CD14-positive monocyte (primary cell): ENCODE measurements at regions not wholly inside any gene's neighbourhood (a gene's known extent, or its start where the extent isn't known, plus 50 kb on each side); places are given as distances from the start of the nearest gene placed in this dataset.

Experiments used
- DNase-seq, 3 donors: peaks; one replicate each; pipeline ENCODE4 v3.0.0-alpha.2; 2011 to 2022
- H2AFZ ChIP-seq: 2 replicates; pipeline ENCODE4 v1.6.0; 2012; ENCODE audit warnings: mild to moderate bottlenecking, low read depth, low read length, inconsistent platforms; ENCODE audit not compliant: insufficient read depth, poor library complexity, severe bottlenecking
- H3K27ac ChIP-seq, 2 donors: 1 replicate in 1 of 2; 2 replicates in 1 of 2; pipeline ENCODE4 v1.5.1; 2012 to 2013; ENCODE audit warnings: low read length in 2 of 2, control low read depth in 1 of 2, inconsistent platforms in 1 of 2, low read depth in 1 of 2, mild to moderate bottlenecking in 1 of 2
- H3K27me3 ChIP-seq, 2 donors: one replicate each; pipeline versions ENCODE4 v1.6.0 to v1.6.1; 2011 to 2013; ENCODE audit warnings: low read length in 2 of 2; ENCODE audit not compliant: control insufficient read depth in 2 of 2, insufficient read depth in 2 of 2
- H3K36me3 ChIP-seq, 2 donors: replicated peaks in 1 of 2; 1 replicate in 1 of 2; 2 replicates in 1 of 2; pipeline versions ENCODE4 v1.5.1 to v1.6.1; 2012 to 2013; ENCODE audit warnings: low read length in 2 of 2, control low read depth in 1 of 2, inconsistent platforms in 1 of 2, mild to moderate bottlenecking in 1 of 2; ENCODE audit not compliant: insufficient read depth in 2 of 2, control insufficient read depth in 1 of 2
- H3K4me1 ChIP-seq, 2 donors: 1 replicate in 1 of 2; 2 replicates in 1 of 2; pipeline versions ENCODE4 v1.5.1 to v1.6.1; 2012 to 2013; ENCODE audit warnings: low read length in 2 of 2, control low read depth in 1 of 2, inconsistent platforms in 1 of 2, mild to moderate bottlenecking in 1 of 2, moderate library complexity in 1 of 2; ENCODE audit not compliant: insufficient read depth in 2 of 2, control insufficient read depth in 1 of 2
- H3K4me2 ChIP-seq: replicated peaks from 2 replicates; pipeline ENCODE3; 2012; ENCODE audit warnings: low read length, moderate library complexity, mild to moderate bottlenecking; ENCODE audit not compliant: poor library complexity, severe bottlenecking; ENCODE audit errors: extremely low read depth
- H3K4me3 ChIP-seq, 3 experiments: fragments of 200-600 bp in 1 of 3; sonication (generic) in 1 of 3; replicated peaks in 1 of 3; 1 replicate in 2 of 3; 2 replicates in 1 of 3; pipeline ENCODE4 v1.5.1; 2011 to 2013; ENCODE audit warnings: low read length in 3 of 3, mild to moderate bottlenecking in 3 of 3, control low read depth in 2 of 3, low read depth in 2 of 3, inconsistent platforms in 1 of 3, moderate library complexity in 1 of 3
- H3K79me2 ChIP-seq: 2 replicates; pipeline ENCODE4 v1.6.0; 2012; ENCODE audit warnings: mild to moderate bottlenecking, control low read depth, inconsistent platforms, low read length, moderate library complexity; ENCODE audit not compliant: insufficient read depth
- H3K9ac ChIP-seq: 2 replicates; pipeline ENCODE4 v1.6.0; 2017; ENCODE audit warnings: low read length, mild to moderate bottlenecking; ENCODE audit not compliant: insufficient read depth, poor library complexity, severe bottlenecking
- H3K9me3 ChIP-seq, 2 donors: replicated peaks in 1 of 2; 1 replicate in 1 of 2; 2 replicates in 1 of 2; pipeline versions ENCODE4 v1.5.1 to v1.6.1; 2012 to 2013; ENCODE audit warnings: low read length in 2 of 2, control low read depth in 1 of 2; ENCODE audit not compliant: control insufficient read depth in 1 of 2, insufficient read depth in 1 of 2
- H4K20me1 ChIP-seq: 2 replicates; pipeline ENCODE4 v1.6.0; 2012; ENCODE audit warnings: mild to moderate bottlenecking, low read length, control low read depth, moderate library complexity; ENCODE audit not compliant: insufficient read depth
- H3K27ac Mint-ChIP-seq, 7 donors: one replicate each; pipeline ENCODE4 v1.8.0; 2020; ENCODE audit warnings: mild to moderate bottlenecking in 7 of 7, mixed read lengths in 7 of 7, moderate library complexity in 6 of 7, inconsistent platforms in 2 of 7
- H3K27me3 Mint-ChIP-seq, 3 donors: one replicate each; pipeline ENCODE4 v1.8.0; 2021 to 2022; ENCODE audit warnings: low read depth in 3 of 3, mild to moderate bottlenecking in 3 of 3, mixed read lengths in 3 of 3, moderate library complexity in 3 of 3, inconsistent platforms in 1 of 3
- H3K36me3 Mint-ChIP-seq, 2 donors: one replicate each; pipeline ENCODE4 v1.8.0; 2020; ENCODE audit warnings: mixed read lengths in 2 of 2, inconsistent platforms in 1 of 2, mild to moderate bottlenecking in 1 of 2
- H3K4me1 Mint-ChIP-seq: one replicate; pipeline ENCODE4 v1.8.0; 2020; ENCODE audit warnings: mild to moderate bottlenecking, mixed read lengths
- H3K4me3 Mint-ChIP-seq, 2 donors: one replicate each; pipeline ENCODE4 v1.8.0; 2020; ENCODE audit warnings: mild to moderate bottlenecking in 2 of 2, mixed read lengths in 2 of 2, moderate library complexity in 1 of 2
- H3K9me3 Mint-ChIP-seq, 7 donors: one replicate each; pipeline ENCODE4 v1.8.0; 2020 to 2022; ENCODE audit warnings: mixed read lengths in 7 of 7, mild to moderate bottlenecking in 6 of 7, moderate library complexity in 6 of 7, inconsistent platforms in 2 of 7
- CTCF ChIP-seq: fragments of 200-600 bp; IDR thresholded peaks from one replicate; pipeline ENCODE4 v1.8.0; 2022; ENCODE audit warnings: antibody characterized with exemption, mild to moderate bottlenecking
- WGBS: methylation state at CpG from one replicate; pipeline ENCODE4 v1.1.5; 2013; ENCODE audit warnings: missing lambda C conversion rate; ENCODE audit not compliant: insufficient coverage; 5-methylcytosine and 5-hydroxymethylcytosine counted together
- intact Hi-C, 2 donors: fragments of 100-400 bp; cut with micrococcal nuclease; formaldehyde crosslinking; loops; one replicate each; pipeline versions ENCODE4 v1.15.0 to v1.15.1; 2023

- Histone ChIP-seq H3K9me3 (peaks cover 0 to 15% of the 10 kb centered on the region in 2 donors), H3K27me3 (peaks cover 46 to 60% of the 10 kb centered on the region in 2 donors), H4K20me1 (no peaks in the 10 kb centered on the region), H3K4me3 (no peak overlapping the region), H3K36me3 (no peaks in the 10 kb centered on the region), H3K4me1 (peaks cover 15 to 16% of the 10 kb centered on the region in 2 donors), H3K27ac (no peak overlapping the region), H3K9ac (no peak overlapping the region), H2AFZ (no peak overlapping the region), H3K79me2 (no peaks in the 10 kb centered on the region), H3K4me2 (no peak overlapping the region)
- intact Hi-C loops = loop anchor here in 1 of 2 donors (10.0 kb wide), 1 partner anchor 1067 kb away; no protein-coding TSS in a partner anchor
- Mint-ChIP-seq H3K27me3 (peaks cover 54 to 87% (median 59%) of the 10 kb centered on the region in 3 donors), H3K4me3 (peak overlapping the region in 1 of 2 donors; percentile 28), H3K36me3 (peaks cover 7 to 9% of the 10 kb centered on the region in 2 donors), H3K9me3 (peaks cover 0 to 16% (median 10%) of the 10 kb centered on the region in 7 donors), H3K27ac (no peak overlapping the region), H3K4me1 (peaks cover 15% of the 10 kb centered on the region)
- no peak for DNase-seq
- TF ChIP-seq CTCF = no peak
- 46% methylated on average over 2 of the region's 6 CpGs for WGBS
Observed at GRCh38 chr2:118227698-118228508, 139.6 kb downstream of the INSIG2 start.

GRCh38 chr2:118225666-118226065, 137.4 kb downstream of the INSIG2 start:
- Histone ChIP-seq H4K20me1 (no peaks in the 10 kb centered on the region), H3K4me1 (peaks cover 15 to 16% of the 10 kb centered on the region in 2 donors), H3K36me3 (no peaks in the 10 kb centered on the region), H3K27ac (no peak overlapping the region), H3K9me3 (peaks cover 0 to 15% of the 10 kb centered on the region in 2 donors), H3K27me3 (peaks cover 68 to 79% of the 10 kb centered on the region in 2 donors), H2AFZ (no peak overlapping the region), H3K9ac (no peak overlapping the region), H3K79me2 (no peaks in the 10 kb centered on the region), H3K4me2 (no peak overlapping the region), H3K4me3 (no peak overlapping the region)
- Mint-ChIP-seq H3K4me1 (peaks cover 15% of the 10 kb centered on the region), H3K4me3 (peak overlapping the region in 1 of 2 donors; percentile 74), H3K36me3 (peaks cover 7 to 9% of the 10 kb centered on the region in 2 donors), H3K27me3 (peaks cover 75 to 93% (median 77%) of the 10 kb centered on the region in 3 donors), H3K27ac (no peak overlapping the region), H3K9me3 (peaks cover 0 to 21% (median 10%) of the 10 kb centered on the region in 7 donors)
- 25% methylated on average over 1 of the region's 9 CpGs for WGBS
- no peak for DNase-seq
- intact Hi-C loops = loop anchor here in 1 of 2 donors (10.0 kb wide), 1 partner anchor 1069 kb away; no protein-coding TSS in a partner anchor
- TF ChIP-seq CTCF = no peak
